ENCODE measurements at regions not wholly inside any gene's neighbourhood (a gene's known extent, or its start where the extent isn't known, plus 50 kb on each side); places are given as distances from the start of the nearest gene placed in this dataset.
"Not testable (repeated sequence)": the region's sequence is repeated elsewhere in the genome, so short reads cannot be mapped to it uniquely, and the experiment has no call there.

DNA sequence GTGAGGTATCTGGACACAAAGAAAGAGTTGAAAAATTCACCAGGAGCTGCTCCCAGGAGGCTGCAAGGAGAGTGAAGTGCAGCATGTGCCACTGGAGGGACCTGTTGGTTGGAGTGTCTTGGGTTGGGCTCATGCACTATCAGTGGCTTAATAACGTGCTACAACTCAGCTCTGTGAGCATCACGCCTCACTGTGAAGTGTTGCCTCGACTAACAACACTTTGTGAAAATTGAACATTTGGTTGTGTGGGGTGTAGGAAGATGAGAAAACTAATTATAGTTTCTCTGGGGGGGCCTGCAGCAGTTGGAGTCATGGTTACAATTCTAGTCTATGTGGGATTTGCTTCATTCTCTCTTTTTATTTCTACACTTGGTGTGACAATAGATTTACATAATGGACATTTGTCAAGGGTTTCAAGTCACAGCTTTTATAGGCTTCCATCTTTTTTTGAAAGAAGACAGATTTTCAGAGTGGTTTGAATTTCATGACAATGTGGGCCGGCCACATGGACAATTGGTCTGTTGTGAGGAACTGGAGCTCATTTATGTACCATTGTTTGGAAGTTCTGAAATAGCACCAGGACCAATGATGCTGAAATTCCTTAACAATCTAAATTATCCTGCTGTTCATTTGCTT lies 121.3 kb downstream of the RAMP3 start:
- Histone ChIP-seq H3K36me3 (no peaks in the 10 kb centered on the region), H3K9me3 (no peaks in the 10 kb centered on the region), H3K4me3 (no peak overlapping the region), H3K27me3 (no peaks in the 10 kb centered on the region), H3K27ac (no peak overlapping the region), H3K4me1 (no peaks in the 10 kb centered on the region)
- intact Hi-C loops (cut with DNase I; ENCODE audit: low total_unique reads), result no loop called here
- no peak for DNase-seq
- TF ChIP-seq, protein P1, sequence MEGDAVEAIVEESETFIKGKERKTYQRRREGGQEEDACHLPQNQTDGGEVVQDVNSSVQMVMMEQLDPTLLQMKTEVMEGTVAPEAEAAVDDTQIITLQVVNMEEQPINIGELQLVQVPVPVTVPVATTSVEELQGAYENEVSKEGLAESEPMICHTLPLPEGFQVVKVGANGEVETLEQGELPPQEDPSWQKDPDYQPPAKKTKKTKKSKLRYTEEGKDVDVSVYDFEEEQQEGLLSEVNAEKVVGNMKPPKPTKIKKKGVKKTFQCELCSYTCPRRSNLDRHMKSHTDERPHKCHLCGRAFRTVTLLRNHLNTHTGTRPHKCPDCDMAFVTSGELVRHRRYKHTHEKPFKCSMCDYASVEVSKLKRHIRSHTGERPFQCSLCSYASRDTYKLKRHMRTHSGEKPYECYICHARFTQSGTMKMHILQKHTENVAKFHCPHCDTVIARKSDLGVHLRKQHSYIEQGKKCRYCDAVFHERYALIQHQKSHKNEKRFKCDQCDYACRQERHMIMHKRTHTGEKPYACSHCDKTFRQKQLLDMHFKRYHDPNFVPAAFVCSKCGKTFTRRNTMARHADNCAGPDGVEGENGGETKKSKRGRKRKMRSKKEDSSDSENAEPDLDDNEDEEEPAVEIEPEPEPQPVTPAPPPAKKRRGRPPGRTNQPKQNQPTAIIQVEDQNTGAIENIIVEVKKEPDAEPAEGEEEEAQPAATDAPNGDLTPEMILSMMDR (IDR thresholded peaks at IDR 0.05), result no peak
- no peak for TF ChIP-seq POLR2A (IDR thresholded peaks at IDR 0.05)

DNA sequence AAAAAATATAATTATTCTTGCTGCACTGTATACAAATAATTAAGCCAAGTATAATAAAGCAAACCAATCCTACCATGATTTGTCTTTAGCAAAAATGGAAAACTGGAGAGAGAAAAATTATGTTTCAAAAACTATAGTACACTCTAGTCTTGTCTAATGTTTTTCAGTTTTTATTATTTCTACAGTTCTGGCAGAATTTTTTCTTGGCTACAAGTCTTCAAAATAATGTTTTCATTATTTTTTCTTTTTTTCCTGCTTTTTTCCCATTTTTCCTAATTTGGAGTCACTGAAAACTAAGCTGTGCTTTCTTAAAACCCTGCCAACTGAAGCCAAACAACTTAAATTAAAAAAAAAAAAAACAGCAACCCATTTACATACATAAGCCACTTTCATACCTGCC lies 132.0 kb downstream of the RAMP3 start:
- intact Hi-C loops (cut with DNase I; ENCODE audit: low total_unique reads); H3K4me1 ChIP-seq; H3K27ac ChIP-seq; H3K9me3 ChIP-seq; H3K27me3 ChIP-seq; H3K36me3 ChIP-seq; H3K4me3 ChIP-seq; DNase-seq: not testable (repeated sequence)

DNA sequence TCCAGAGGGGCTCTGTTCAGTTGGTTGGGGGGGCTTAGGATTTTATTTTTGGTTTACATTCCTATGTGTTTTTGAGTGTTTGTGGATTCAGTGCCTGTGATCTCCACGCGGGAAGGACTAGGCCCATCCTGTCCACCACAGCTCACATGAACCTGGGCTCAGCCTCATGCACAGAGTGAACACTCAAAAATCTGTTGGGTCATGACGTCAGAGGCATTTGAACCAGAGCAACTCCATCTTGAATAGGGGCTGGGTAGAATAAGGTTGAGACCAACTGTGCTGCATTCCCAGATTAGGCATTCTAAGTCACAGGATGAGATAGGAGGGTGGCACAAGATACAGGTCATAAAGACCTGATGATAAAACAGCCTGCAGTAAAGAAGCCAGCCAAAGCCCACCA lies 133.3 kb downstream of the RAMP3 start:
- H3K27me3 ChIP-seq, result no peaks in the 10 kb centered on the region

DNA sequence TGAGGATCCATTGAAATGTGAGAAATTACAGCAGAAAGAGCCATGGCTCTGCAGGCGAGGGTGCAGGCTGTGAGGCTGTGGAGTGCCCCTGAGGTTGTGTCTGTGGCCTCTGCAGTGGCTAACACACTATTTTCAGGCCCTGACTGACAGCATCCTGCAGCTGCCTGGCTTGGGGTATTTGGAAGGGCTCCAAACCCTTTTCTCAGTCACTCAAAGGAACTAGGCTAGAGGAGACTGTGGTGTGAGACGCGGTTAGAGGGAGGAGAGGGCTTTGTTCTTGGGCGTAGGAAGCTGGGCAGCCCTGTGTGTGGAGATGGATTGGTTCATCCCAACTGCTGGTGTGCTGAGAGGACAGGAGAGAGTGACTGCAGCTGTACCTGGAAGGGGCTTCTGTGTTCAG lies 134.9 kb downstream of the RAMP3 start:
- intact Hi-C loops (cut with DNase I; ENCODE audit: low total_unique reads), result no loop called here
- no peak for DNase-seq
- TF ChIP-seq, protein P1 (IDR thresholded peaks at IDR 0.05), result no peak
- TF ChIP-seq POLR2A (IDR thresholded peaks at IDR 0.05), result no peak

More for the DNA sequence above, 133.3 kb downstream of the RAMP3 start:
- TF ChIP-seq, protein P1 (IDR thresholded peaks at IDR 0.05), result no peak
- TF ChIP-seq POLR2A (IDR thresholded peaks at IDR 0.05), result no peak
- Histone ChIP-seq H3K4me3 (no peak overlapping the region), H3K27ac (no peak overlapping the region), H3K4me1 (no peaks in the 10 kb centered on the region), H3K36me3 (no peaks in the 10 kb centered on the region), H3K9me3 (no peaks in the 10 kb centered on the region)
- intact Hi-C loops (cut with DNase I; ENCODE audit: low total_unique reads), result no loop called here
- DNase-seq, result no peak

DNA sequence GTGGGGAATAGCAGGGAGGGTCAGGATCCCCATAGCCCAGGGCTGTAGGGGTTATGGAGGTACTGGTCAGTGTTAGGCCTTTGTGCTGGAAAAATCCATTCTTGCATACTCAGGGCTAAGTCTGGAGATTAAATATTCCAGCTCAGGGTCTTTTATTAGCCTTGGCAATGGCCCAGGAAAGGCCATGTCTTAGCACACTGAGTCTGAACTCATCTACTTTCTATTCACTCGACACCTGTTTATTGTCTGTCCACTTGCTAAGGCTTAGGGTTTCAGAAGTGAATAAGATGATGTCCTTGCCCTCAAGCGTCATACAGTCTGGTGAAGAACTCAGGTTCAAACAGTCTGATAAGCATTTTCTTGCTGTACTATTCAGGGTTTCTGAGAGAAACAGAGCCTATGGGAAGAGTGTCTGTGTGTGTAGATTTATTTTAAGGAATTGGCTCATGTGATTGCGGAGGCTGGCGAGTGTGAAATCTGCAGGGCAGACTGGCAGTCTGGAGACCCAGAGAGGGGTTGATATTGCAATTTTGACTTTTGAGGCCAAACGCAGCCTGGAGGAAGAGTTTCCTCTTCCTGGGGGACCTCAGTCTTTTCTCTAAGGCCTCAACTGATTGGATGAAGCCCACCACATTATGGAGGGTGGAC lies 135.8 kb downstream of the RAMP3 start:
- TF ChIP-seq, protein P1 (IDR thresholded peaks at IDR 0.05), result no peak
- no peak for TF ChIP-seq POLR2A (IDR thresholded peaks at IDR 0.05)
- intact Hi-C loops (cut with DNase I; ENCODE audit: low total_unique reads), result no loop called here
- H3K27me3 ChIP-seq, result no peaks in the 10 kb centered on the region
- no peak overlapping the region for H3K27ac ChIP-seq
- H3K36me3 ChIP-seq, result no peaks in the 10 kb centered on the region
- no peak for DNase-seq
- H3K4me1 ChIP-seq, result no peaks in the 10 kb centered on the region
- no peaks in the 10 kb centered on the region for H3K9me3 ChIP-seq
- H3K4me3 ChIP-seq, result no peak overlapping the region

More for the DNA sequence above, 134.9 kb downstream of the RAMP3 start:
- Histone ChIP-seq H3K27me3 (no peaks in the 10 kb centered on the region), H3K27ac (no peak overlapping the region), H3K4me1 (no peaks in the 10 kb centered on the region), H3K9me3 (no peaks in the 10 kb centered on the region), H3K36me3 (no peaks in the 10 kb centered on the region), H3K4me3 (no peak overlapping the region)

Measured in uterus (tissue), 3 donors.